HG03342 (cell line): ENCODE measurements at regions not wholly inside any gene's neighbourhood (a gene's known extent, or its start where the extent isn't known, plus 50 kb on each side); places are given as distances from the start of the nearest gene placed in this dataset.

Source experiments
- ATAC-seq: cut with Tn5 transposase; IDR thresholded peaks from one replicate; pipeline ENCODE4 v1.9.1; 2021; ENCODE audit warnings: mild to moderate bottlenecking, moderate library complexity; ENCODE audit not compliant: unreplicated experiment

DNA sequence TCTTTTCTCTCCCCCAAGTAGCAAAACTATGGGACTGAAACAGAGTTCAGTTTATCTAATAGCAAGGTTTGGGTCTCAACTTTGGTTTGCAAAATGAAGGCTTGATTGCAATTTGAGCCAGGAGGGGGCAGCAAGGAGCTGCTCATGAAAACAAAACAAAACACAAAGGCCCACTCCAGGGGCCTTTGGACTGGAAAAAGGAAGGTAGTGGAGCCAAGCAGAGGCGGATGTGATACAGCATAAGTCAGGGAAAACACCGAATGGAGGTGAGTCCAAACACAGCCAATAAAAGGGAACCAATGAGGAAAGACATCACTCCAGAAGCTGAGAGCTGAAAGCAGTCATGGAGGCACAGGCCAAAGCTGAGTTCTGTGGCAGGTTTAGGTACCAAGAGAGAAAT lies 799.7 kb upstream of the ACVR2A start:
- ATAC-seq, result peak; percentile 76

- ATAC-seq, result no peak
Measured at GRCh38 chr2:147041121-147041494, 803.7 kb upstream of the ACVR2A start.

- no peak for ATAC-seq
Measured at GRCh38 chr2:147040298-147041120, 804.3 kb upstream of the ACVR2A start.

DNA sequence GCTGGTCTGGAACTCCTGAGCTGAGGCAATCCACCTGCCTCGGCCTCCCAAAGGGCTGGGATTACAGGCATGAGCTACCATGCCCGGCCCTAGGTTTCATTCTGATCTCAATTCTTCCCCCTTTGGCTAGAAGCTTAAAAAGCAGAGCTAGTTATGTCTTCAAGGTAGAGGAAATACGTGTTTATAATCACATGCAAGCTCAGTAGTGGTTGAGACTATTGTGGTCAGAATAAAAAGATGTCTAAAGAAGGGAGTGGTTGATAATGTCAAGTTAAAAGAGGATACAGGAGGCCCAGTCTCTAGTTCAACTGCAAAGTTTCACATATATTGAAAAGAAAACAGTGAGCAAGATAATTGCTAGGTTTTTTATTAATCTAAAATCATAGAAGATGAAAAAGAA lies 807.8 kb upstream of the ACVR2A start:
- no peak for ATAC-seq

GRCh38 chr2:147033044-147033443 lies 811.8 kb upstream of the ACVR2A start:
- ATAC-seq, result no peak

DNA sequence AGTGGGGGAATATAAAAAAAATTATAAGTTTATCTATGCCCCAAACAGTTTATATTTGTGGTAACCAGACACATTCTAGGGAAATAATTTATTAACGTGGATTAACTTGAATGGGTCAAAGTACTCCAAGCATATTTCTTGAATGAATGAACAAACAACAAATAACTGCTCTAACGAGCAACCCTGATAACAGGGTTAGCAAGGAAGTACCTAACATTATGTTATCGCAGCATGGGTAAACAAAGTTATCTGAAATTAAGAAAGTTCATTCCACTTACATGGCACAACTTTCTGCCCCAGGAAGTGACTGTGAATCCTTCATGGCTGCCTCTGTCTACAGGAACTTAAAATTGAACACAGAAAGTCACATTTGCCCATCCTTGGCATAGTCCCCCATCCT lies 812.9 kb upstream of the ACVR2A start:
- ATAC-seq, result no peak

DNA sequence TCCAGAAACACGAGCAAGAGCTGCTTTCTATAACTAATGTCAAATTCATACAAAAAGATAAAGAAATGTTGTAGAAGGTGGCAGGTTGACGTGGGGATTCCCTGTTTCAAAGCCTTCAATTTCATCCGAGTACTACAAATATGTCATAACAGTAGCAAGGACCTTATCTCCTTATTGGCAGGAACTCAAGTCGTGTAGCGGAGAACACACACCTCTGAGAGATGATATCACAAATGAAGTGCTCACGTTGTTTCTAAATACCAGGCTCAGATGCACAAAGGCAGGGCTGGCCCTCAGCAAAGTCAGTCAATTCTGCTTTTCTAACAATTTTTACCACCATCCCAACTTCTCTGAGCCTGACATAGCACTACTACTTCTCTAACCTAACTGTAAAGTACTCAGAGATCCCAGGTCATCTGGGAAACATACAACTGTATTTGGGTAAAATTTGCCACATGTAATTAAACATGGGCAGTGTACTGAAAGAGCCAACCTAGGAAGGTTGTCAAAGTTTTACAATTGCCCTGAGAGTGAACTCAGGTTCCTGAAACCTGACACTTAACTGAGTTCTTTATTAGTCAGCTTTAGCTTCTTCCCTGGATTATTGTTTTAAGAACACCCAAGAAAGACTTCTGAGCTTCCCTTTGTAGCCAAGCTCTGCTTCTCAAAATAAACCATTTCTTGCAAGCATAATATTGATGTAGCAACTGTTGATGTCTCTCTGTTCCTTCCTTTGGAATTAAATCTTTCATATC lies 813.7 kb upstream of the ACVR2A start:
- ATAC-seq, result no peak

- ATAC-seq, result no peak
Measured at GRCh38 chr2:147027436-147027835, 817.4 kb upstream of the ACVR2A start.

DNA sequence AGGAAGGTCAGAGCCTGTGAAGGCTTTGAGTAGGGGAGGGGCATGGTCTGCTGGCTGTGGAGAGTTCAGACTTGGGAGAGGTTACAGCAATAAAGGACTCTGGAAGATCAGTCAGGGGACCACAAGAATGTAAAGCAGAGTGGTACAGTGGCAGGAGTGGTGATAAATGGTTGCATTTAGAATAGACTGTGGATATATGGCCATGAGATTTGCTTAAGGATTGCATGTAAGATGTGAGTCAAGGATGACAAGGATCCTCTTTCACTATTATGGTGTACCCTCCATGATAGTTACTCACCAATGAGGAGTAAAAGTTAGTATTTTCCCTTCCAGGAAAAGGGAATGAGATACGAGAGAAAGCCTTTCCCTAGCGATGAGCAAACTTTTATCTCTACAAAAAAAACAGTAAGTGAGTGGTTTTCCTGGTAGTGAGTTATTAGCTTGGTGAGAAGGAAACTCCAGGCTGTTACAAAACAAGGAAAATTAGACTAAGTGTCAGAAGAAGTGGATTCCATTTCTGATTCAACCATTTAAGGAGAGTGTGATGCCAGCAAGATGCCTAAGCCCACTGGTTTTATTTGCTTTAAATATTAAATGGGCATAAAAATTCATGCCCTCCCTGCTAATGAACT lies 818.0 kb upstream of the ACVR2A start:
- ATAC-seq, result no peak

DNA sequence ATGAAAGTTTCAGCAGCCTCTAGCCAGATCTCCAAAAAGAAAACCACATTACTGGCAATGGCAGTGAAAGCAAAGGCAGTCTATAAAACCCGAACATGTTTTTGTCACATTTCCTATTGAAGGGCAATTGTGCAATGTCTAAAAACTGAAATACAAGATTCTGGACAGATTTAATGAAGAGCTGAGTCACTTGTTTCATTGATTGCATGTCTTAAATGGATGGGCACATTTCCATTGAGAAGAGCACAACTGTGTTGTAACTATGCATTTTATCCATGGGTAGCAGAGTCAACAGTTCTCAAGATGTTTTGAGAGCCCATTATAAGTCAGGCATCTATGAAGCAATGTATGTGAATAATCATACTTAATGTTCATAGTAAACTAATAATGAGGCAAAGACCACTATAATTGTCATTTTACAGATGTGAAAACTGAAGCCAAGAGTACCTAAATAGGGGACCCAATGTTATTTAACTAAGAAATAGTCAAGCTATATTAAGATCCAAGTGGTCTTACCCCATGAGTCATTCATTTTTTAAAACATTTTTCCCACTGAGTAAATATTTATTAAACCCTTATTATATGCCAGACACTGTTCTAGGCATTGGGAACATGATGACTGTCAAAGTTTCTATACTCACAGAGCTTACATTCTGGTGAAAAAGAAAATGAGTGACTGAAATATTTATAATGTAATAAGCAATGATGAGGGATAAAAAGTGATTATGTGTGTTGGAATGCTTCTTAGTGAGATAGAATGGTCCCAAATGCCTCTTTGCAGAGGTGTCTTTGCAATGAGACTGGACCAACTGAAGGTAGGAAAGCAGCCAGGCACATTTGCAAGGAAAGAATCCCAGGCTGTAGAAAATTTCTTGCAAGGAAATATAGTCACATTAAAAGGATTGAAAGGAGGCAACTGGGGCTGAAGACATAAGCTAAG lies 818.9 kb upstream of the ACVR2A start:
- no peak for ATAC-seq

- ATAC-seq, result no peak
Measured at GRCh38 chr2:147019311-147019710, 825.5 kb upstream of the ACVR2A start.

- ATAC-seq, result no peak
Measured at GRCh38 chr2:147017951-147018645, 826.7 kb upstream of the ACVR2A start.

- no peak for ATAC-seq
Measured at GRCh38 chr2:147016181-147016580, 828.6 kb upstream of the ACVR2A start.

GRCh38 chr2:147015591-147015990 lies 829.2 kb upstream of the ACVR2A start:
- ATAC-seq, result no peak

- no peak for ATAC-seq
Measured at GRCh38 chr2:147013696-147014392, 831.0 kb upstream of the ACVR2A start.

- ATAC-seq, result no peak
Measured at GRCh38 chr2:147008481-147008880, 836.3 kb upstream of the ACVR2A start.

DNA sequence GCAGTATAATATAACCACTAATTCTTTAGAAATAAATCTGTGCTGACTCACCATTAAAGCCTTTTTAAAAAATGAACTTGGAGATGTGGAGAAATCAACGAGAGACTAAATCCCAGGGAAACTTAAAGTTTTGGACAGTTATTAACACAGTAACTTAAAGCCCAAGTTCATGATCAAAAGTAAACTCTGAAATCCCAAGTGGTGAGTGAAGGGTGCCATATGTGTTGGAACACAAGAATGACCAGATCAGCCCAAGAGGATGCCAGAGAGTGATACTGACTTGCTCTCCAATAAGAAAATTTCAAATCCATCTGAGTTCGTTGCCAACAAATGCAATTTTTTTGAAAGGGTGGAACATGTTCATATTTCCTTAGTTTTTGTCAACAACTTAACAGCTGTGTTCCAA lies 838.1 kb upstream of the ACVR2A start:
- no peak for ATAC-seq

DNA sequence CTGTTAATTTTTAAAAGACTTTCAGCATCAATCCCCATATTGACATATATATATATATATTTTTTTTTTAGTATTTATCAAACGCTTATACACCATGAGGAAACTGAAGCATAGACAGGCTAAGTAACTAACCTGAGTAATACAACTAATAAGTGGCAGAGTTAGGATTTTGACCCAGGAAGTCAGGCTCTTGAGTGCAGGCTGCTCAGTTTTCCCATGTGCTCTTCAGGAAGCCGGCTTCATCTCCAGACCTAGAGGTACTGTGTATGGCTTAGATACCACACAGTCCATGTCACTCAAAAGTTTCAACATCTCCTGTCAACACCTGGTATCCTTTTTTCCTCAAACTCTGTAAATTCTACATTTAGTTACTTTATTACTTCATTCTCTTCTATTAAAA lies 841.7 kb upstream of the ACVR2A start:
- no peak for ATAC-seq

DNA sequence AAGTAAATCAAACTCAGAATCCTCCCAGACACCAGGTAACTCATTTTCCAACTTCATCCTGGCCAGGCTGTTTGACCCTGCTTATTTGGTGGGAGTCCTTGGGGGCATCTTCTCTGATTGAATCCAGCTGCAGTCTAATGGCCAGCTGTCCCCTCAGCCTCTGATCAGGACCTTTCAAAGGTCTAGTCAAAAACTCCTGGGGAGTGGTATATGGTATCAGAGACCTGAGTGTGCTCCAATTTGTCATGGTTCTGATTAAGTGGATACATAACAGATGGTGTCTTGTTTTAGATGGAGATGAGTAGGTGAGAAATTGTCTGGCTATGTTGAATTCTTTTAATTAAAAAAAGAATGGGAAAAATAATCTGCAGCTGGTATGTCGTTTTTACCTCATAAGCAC lies 842.6 kb upstream of the ACVR2A start:
- no peak for ATAC-seq

GRCh38 chr2:147001061-147001460 lies 843.8 kb upstream of the ACVR2A start:
- ATAC-seq, result no peak
